ENCODE measurements at regions not wholly inside any gene's neighbourhood (a gene's known extent, or its start where the extent isn't known, plus 50 kb on each side); places are given as distances from the start of the nearest gene placed in this dataset.
A peak's percentile ranks its signal among the peaks of the same experiment; 100 is the strongest.

DNA sequence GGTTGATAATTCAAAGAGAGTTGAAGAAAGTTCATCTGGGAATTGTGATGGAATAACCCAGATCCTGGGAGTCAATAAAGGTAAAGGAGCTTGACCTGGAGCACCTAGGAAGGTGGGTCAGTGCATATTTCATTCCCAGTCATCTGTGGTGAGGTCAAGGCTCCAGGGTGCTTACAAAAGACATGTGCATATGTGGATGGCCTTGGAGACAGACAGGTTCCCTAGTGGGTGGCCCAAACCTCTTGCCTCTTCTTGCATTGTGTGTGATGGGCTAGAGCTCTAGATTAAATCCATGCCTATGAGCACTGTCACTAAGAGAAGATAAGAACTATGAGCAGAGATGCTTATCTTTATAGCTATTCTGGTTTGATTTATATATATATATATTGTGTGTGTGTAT, 75.5 kb upstream of the CISTR start:
- Histone ChIP-seq H3K9me3 (ENCODE audit: low read depth, low read length) (no peaks in the 10 kb centered on the region), H3K36me3 (ENCODE audit: insufficient read depth, low read length) (no peaks in the 10 kb centered on the region), H3K9ac (ENCODE audit: insufficient read length) (no peak overlapping the region), H3K27ac (no peak overlapping the region), H3K4me3 (no peak overlapping the region)
- no peak for TF ChIP-seq FOXP2 (optimal IDR thresholded peaks at IDR 0.05; ENCODE audit: control extremely low read depth, extremely low read length, insufficient read depth)
- TF ChIP-seq EZH2 (IDR thresholded peaks at IDR 0.05), result no peak
- TF ChIP-seq POLR2AphosphoS5 (IDR thresholded peaks at IDR 0.05; ENCODE audit: borderline replicate concordance, low read depth, low read length), result no peak
- DNase-seq (ENCODE audit: low read depth, low spot score), result no peak

DNA sequence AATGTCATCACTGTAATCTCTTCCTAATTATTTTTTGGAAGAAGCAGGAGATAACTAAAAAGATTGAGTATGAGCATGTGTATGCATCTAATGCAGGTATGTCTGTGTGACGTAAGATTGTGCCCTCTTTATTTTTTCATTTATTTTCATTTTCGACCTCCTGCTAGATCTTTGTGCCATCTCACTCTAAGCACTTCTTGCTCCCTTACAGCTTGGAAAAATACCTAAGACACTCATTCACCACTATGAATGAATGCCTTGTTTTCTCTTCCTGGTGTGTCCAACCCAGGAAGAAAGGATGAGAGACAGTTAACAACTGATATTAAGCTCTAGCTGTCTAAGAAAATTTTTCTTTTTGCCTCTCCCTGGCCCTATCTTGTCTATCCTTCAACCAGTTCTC, 76.8 kb upstream of the CISTR start:
- Histone ChIP-seq H3K9ac (ENCODE audit: insufficient read length) (peak overlapping the region; percentile 8), H3K9me3 (ENCODE audit: low read depth, low read length) (no peaks in the 10 kb centered on the region), H3K36me3 (ENCODE audit: insufficient read depth, low read length) (no peaks in the 10 kb centered on the region), H3K27ac (no peak overlapping the region), H3K4me3 (no peak overlapping the region)
- TF ChIP-seq EZH2 (IDR thresholded peaks at IDR 0.05) (no peak), POLR2AphosphoS5 (IDR thresholded peaks at IDR 0.05; ENCODE audit: borderline replicate concordance, low read depth, low read length) (no peak), FOXP2 (optimal IDR thresholded peaks at IDR 0.05; ENCODE audit: control extremely low read depth, extremely low read length, insufficient read depth) (no peak)
- no peak for DNase-seq (ENCODE audit: low read depth, low spot score)

DNA sequence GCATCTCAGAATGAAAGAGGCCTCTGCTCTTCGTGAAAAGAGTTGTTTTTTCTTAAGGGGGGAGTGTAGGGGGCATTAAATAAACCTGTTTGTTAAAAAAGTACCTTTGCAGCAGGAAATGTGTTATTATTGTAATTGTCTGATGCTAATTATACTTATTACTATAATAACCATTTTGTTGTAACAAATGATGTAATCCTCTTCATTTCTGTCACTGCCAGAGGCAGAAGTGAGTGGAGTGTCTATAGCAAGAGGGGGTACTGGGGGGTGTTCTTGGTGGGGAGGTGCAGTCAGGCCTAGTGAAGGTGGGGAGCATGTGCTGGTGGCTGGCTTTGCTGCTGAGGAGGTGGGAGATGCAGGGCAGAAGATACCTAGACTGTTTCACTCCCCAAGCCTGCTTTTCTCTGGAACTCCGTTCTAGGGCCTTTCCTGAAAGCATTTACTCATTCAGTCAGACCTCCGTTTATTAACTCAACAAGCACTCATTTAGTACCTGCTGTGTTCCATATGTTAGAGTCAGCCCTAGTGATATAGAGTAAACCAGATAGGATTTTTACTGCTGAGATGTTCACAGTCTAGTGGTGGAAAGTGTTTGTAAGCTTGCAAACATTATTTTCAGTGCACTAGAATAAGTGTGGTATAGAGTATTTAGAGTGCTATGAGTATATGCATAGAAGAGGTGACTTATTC, 77.5 kb upstream of the CISTR start:
- TF ChIP-seq FOXP2 (optimal IDR thresholded peaks at IDR 0.05; ENCODE audit: control extremely low read depth, extremely low read length, insufficient read depth), result no peak
- TF ChIP-seq EZH2 (IDR thresholded peaks at IDR 0.05), result no peak
- no peak for TF ChIP-seq POLR2AphosphoS5 (IDR thresholded peaks at IDR 0.05; ENCODE audit: borderline replicate concordance, low read depth, low read length)
- no peak for DNase-seq (ENCODE audit: low read depth, low spot score)
- H3K27ac ChIP-seq, result no peak overlapping the region
- no peaks in the 10 kb centered on the region for H3K36me3 ChIP-seq (ENCODE audit: insufficient read depth, low read length)
- no peaks in the 10 kb centered on the region for H3K9me3 ChIP-seq (ENCODE audit: low read depth, low read length)
- no peak overlapping the region for H3K4me3 ChIP-seq
- H3K9ac ChIP-seq (ENCODE audit: insufficient read length), result peak overlapping the region; percentile 8

DNA sequence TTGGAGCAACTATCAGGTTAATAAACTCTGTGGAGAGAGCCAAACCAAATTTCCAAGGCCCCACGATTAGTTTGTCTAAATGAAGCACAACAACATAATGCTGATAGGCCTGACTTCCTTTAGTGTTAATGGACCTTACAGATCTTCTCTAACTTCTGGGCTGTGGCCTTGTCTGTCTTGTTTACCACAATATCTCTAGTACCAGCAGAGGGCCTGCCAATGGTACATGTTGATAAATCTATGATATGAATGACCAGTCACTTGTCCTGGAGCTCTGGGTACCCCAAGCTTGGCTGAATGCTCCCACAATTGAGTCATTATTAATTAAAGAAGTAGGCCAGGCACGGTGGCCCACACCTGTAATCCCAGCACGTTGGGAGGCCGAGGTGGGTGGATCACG, 78.9 kb upstream of the CISTR start:
- no peaks in the 10 kb centered on the region for H3K9me3 ChIP-seq (ENCODE audit: low read depth, low read length)
- no peak for DNase-seq (ENCODE audit: low read depth, low spot score)
- H3K27ac ChIP-seq, result no peak overlapping the region
- H3K4me3 ChIP-seq, result no peak overlapping the region
- no peaks in the 10 kb centered on the region for H3K36me3 ChIP-seq (ENCODE audit: insufficient read depth, low read length)
- no peak overlapping the region for H3K9ac ChIP-seq (ENCODE audit: insufficient read length)
- TF ChIP-seq POLR2AphosphoS5 (IDR thresholded peaks at IDR 0.05; ENCODE audit: borderline replicate concordance, low read depth, low read length) (no peak), EZH2 (IDR thresholded peaks at IDR 0.05) (no peak), FOXP2 (optimal IDR thresholded peaks at IDR 0.05; ENCODE audit: control extremely low read depth, extremely low read length, insufficient read depth) (no peak)

DNA sequence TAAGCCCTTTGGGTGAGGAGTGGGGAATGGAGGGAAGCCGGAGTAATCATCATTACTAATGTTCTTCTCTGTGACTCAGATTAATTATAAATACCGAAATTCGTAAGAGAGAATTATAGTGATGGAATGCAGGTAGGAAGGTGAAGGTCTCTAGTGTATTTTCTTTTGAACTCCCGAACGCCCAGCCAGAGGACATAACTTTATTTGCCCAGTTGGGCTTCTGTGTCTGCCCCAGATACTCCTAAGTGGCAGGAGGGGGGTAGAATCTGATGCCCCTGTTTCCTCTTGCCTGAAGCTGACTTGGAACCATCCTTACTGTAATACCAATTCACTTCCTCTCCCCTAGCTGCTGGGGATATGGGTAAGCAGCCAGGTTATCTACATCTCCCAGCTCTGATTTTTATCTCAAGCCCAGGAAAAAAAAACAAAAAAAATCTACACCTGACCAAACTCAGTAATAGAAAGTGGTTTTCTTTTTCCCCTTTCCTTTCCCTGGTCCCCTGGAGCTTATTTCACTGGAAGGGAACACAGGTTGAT, 84.4 kb upstream of the CISTR start:
- Histone ChIP-seq H3K36me3 (ENCODE audit: insufficient read depth, low read length) (no peaks in the 10 kb centered on the region), H3K27ac (no peak overlapping the region), H3K9ac (ENCODE audit: insufficient read length) (no peak overlapping the region), H3K9me3 (ENCODE audit: low read depth, low read length) (no peaks in the 10 kb centered on the region), H3K4me3 (no peak overlapping the region)
- TF ChIP-seq EZH2 (IDR thresholded peaks at IDR 0.05) (no peak), FOXP2 (optimal IDR thresholded peaks at IDR 0.05; ENCODE audit: control extremely low read depth, extremely low read length, insufficient read depth) (no peak), POLR2AphosphoS5 (IDR thresholded peaks at IDR 0.05; ENCODE audit: borderline replicate concordance, low read depth, low read length) (no peak)
- no peak for DNase-seq (ENCODE audit: low read depth, low spot score)

DNA sequence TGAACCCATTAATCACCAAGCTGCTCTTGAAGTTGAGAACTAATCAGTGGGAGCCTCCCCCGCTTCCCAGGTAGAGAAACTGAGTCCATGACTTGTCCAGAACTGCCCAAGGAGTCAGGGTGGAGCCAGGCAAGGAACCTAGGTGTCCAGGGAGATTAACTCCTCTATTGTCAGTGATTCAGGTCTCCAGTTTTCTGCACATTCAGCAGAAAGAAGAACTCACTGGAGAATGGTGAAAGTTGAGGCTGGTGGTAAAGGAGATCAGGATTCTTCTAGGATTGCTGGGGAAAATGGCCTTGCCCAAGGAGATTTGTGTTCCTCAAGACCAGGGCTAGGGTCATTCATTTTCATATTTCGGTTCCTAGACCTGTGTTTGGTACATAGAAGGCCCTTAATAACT, 87.2 kb upstream of the CISTR start:
- DNase-seq (ENCODE audit: low read depth, low spot score), result no peak
- TF ChIP-seq POLR2AphosphoS5 (IDR thresholded peaks at IDR 0.05; ENCODE audit: borderline replicate concordance, low read depth, low read length), result no peak
- no peak overlapping the region for H3K27ac ChIP-seq

DNA sequence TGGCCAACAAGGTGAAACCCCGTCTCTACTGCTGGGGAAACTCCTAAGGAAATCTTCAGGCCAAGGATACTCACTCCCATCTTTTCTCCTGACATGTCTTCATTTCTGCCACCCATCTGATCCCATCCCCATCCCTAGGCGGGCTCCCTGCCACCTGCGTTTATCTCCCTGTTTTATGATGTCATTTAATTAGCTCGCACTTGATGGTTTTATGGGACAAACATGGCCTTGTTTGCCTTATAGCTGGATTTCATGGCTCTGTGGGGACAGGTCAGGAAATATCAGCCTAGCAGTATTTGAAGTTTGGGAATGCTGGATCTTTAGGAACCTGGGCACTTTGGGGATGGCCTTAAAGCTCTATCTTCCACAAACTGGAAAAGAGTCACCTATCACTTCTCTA, 88.5 kb upstream of the CISTR start:
- Histone ChIP-seq H3K27ac (no peak overlapping the region), H3K36me3 (ENCODE audit: insufficient read depth, low read length) (no peaks in the 10 kb centered on the region), H3K9ac (ENCODE audit: insufficient read length) (no peak overlapping the region), H3K4me3 (no peak overlapping the region), H3K9me3 (ENCODE audit: low read depth, low read length) (no peaks in the 10 kb centered on the region)
- DNase-seq (ENCODE audit: low read depth, low spot score), result no peak
- TF ChIP-seq EZH2 (IDR thresholded peaks at IDR 0.05) (no peak), FOXP2 (optimal IDR thresholded peaks at IDR 0.05; ENCODE audit: control extremely low read depth, extremely low read length, insufficient read depth) (no peak)

More for the DNA sequence above, 87.2 kb upstream of the CISTR start:
- no peak overlapping the region for H3K9ac ChIP-seq (ENCODE audit: insufficient read length)
- H3K9me3 ChIP-seq (ENCODE audit: low read depth, low read length), result no peaks in the 10 kb centered on the region
- H3K36me3 ChIP-seq (ENCODE audit: insufficient read depth, low read length), result no peaks in the 10 kb centered on the region
- no peak overlapping the region for H3K4me3 ChIP-seq

DNA sequence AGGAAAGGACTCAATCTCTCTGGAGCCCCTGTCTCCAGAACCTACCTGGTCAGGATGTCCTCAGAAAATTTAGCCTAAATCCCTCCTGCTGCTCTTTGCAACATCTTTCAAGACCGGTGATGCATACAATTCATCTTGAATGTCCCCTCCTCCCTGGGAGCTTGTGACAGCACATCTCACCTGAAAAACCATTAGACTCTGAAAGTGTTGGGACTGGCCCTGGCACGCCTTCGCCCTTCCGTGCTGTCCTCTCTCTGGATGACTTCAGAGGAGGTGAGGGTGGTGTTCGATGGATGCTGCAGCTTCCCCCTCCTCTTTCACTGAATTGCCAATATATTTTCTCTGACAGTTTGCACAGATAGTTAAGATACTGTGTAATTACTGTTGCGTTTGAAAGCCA, 90.9 kb upstream of the CISTR start:
- H3K36me3 ChIP-seq (ENCODE audit: insufficient read depth, low read length), result no peaks in the 10 kb centered on the region
- H3K9ac ChIP-seq (ENCODE audit: insufficient read length), result no peak overlapping the region
- no peak for TF ChIP-seq FOXP2 (optimal IDR thresholded peaks at IDR 0.05; ENCODE audit: control extremely low read depth, extremely low read length, insufficient read depth)
- TF ChIP-seq EZH2 (IDR thresholded peaks at IDR 0.05), result no peak
- TF ChIP-seq POLR2AphosphoS5 (IDR thresholded peaks at IDR 0.05; ENCODE audit: borderline replicate concordance, low read depth, low read length), result no peak
- H3K4me3 ChIP-seq, result no peak overlapping the region
- DNase-seq (ENCODE audit: low read depth, low spot score), result no peak
- H3K27ac ChIP-seq, result no peak overlapping the region
- H3K9me3 ChIP-seq (ENCODE audit: low read depth, low read length), result no peaks in the 10 kb centered on the region

DNA sequence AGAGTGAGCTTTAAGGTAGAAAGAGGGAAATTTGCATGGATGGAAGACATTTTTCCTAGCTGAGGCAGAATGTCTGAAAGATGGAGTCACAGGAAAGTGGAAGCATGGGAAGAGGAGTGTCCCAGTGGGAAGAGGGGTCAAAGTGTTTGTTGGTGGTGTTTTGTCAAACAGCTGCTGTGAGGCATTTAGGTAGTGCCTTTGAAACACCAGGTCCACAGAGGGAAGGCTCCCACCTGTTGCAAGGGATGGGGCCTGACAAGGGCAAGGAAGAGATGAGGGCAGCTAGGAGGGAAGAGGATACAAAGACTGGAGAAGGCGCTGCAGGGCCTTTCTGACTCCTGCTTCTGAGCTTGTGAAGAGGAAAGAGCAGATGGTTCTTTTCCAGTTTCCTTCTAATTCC, 91.8 kb upstream of the CISTR start:
- Histone ChIP-seq H3K27ac (no peak overlapping the region), H3K36me3 (ENCODE audit: insufficient read depth, low read length) (no peaks in the 10 kb centered on the region), H3K4me3 (no peak overlapping the region), H3K9ac (ENCODE audit: insufficient read length) (no peak overlapping the region), H3K9me3 (ENCODE audit: low read depth, low read length) (no peaks in the 10 kb centered on the region)
- no peak for DNase-seq (ENCODE audit: low read depth, low spot score)
- TF ChIP-seq FOXP2 (optimal IDR thresholded peaks at IDR 0.05; ENCODE audit: control extremely low read depth, extremely low read length, insufficient read depth) (no peak), EZH2 (IDR thresholded peaks at IDR 0.05) (no peak), POLR2AphosphoS5 (IDR thresholded peaks at IDR 0.05; ENCODE audit: borderline replicate concordance, low read depth, low read length) (no peak)
